Panc1 (cell line): ENCODE measurements at regions not wholly inside any gene's neighbourhood (a gene's known extent, or its start where the extent isn't known, plus 50 kb on each side); places are given as distances from the start of the nearest gene placed in this dataset.

ENCODE experiments used
- ATAC-seq: fragments of 200-7000 bp; cut with Tn5 transposase; 2 replicates; pipeline ENCODE4 v1.9.1; 2020; ENCODE audit warnings: mild to moderate bottlenecking, moderate library complexity
- BruUV-seq: library from RNA; stranded (reverse); fragments of 400-500 nt; replicated peaks from 2 replicates; lab custom pipeline; 2021; lab: Mats Ljungman, UMichigan
- CTCF ChIA-PET: fragments of 300-600 bp; sonication (Branson Sonifier 250); formaldehyde crosslinking; loops from one replicate; lab custom pipeline; 2022; ENCODE audit warnings: antibody characterized with exemption; lab: Charles Lee
- POLR2A ChIA-PET: fragments of 300-600 bp; sonication (Branson Sonifier 250); formaldehyde crosslinking; loops from one replicate; lab custom pipeline; 2022; ENCODE audit warnings: antibody characterized with exemption; lab: Charles Lee
- DNase-seq: peaks from one replicate; pipeline ENCODE4 v3.0.0-alpha.2; 2010; ENCODE audit warnings: low read depth, low spot score
- H3K27ac ChIP-seq: 2 replicates; pipeline ENCODE4 v1.5.1; 2011; ENCODE audit warnings: mild to moderate bottlenecking, low read length, inconsistent platforms
- H3K27me3 ChIP-seq: fragments of 200-500 bp; sonication (Bioruptor generic); 2 replicates; pipeline ENCODE4 v1.6.0; 2014; ENCODE audit warnings: low read length, inconsistent platforms; ENCODE audit not compliant: control insufficient read depth, insufficient read depth
- H3K36me3 ChIP-seq: fragments of 200-500 bp; sonication (Bioruptor generic); 2 replicates; pipeline ENCODE4 v1.5.1; 2014; ENCODE audit warnings: inconsistent platforms, mild to moderate bottlenecking, low read length, moderate library complexity; ENCODE audit not compliant: control insufficient read depth, insufficient read depth
- H3K4me1 ChIP-seq: 2 replicates; pipeline ENCODE4 v1.5.1; 2011; ENCODE audit warnings: inconsistent platforms, mild to moderate bottlenecking, low read length, moderate library complexity; ENCODE audit not compliant: control insufficient read depth, insufficient read depth
- H3K4me3 ChIP-seq, 2 experiments: 2 replicates each; pipeline ENCODE4 v1.5.1; 2011 to 2012; ENCODE audit warnings: low read depth in 2 of 2, low read length in 2 of 2, mild to moderate bottlenecking in 2 of 2, inconsistent platforms in 1 of 2, moderate library complexity in 1 of 2
- H3K9me3 ChIP-seq: fragments of 200-500 bp; sonication (Bioruptor generic); 2 replicates; pipeline ENCODE4 v1.5.1; 2014; ENCODE audit warnings: low read depth, mild to moderate bottlenecking, inconsistent platforms, low read length, moderate library complexity; ENCODE audit not compliant: control insufficient read depth, insufficient read depth
- CTCF ChIP-seq: fragments of 450-650 bp; IDR thresholded peaks from 2 replicates; pipeline ENCODE4 v1.5.1; 2017; ENCODE audit warnings: mild to moderate bottlenecking
- POLR2AphosphoS5 ChIP-seq: IDR thresholded peaks from 2 replicates; pipeline ENCODE4 v1.6.1; 2012; ENCODE audit warnings: mild to moderate bottlenecking, low read depth, low read length, moderate library complexity
- REST ChIP-seq, 2 experiments: IDR thresholded peaks; 2 replicates each; pipeline ENCODE4 v1.6.1; 2011 to 2012; ENCODE audit warnings: low read depth in 2 of 2, control low read depth in 1 of 2, low read length in 1 of 2, mild to moderate bottlenecking in 1 of 2, moderate library complexity in 1 of 2; ENCODE audit not compliant: insufficient read depth in 1 of 2
- SIN3A ChIP-seq: IDR thresholded peaks from 2 replicates; pipeline ENCODE4 v1.6.1; 2012; ENCODE audit warnings: low read depth, mild to moderate bottlenecking, low read length, moderate library complexity, borderline replicate concordance; ENCODE audit not compliant: insufficient read depth
- TCF7L2 ChIP-seq: IDR thresholded peaks from 2 replicates; pipeline ENCODE4 v1.6.1; 2011; ENCODE audit warnings: mild to moderate bottlenecking, low read depth, low read length, inconsistent platforms
- in situ Hi-C: cut with HindIII; loops from 2 replicates; pipeline ENCODE4 v1.10.0; 2016; ENCODE audit warnings: low sequenced_read_pairs, low pct_unique_long_range_greater_than_20kb
- intact Hi-C: fragments of 100-400 bp; cut with micrococcal nuclease; formaldehyde crosslinking; loops from one replicate; pipeline ENCODE4 v1.10.0; 2022; ENCODE audit not compliant: unreplicated experiment

GRCh38 chr6:111984081-111984480 lies 69.8 kb upstream of the CCN6 start:
- Histone ChIP-seq H3K9me3 (no peaks in the 10 kb centered on the region), H3K4me3 (no peak overlapping the region), H3K27me3 (peaks cover 18% of the 10 kb centered on the region), H3K27ac (no peak overlapping the region), H3K36me3 (no peaks in the 10 kb centered on the region), H3K4me1 (no peaks in the 10 kb centered on the region)
- ATAC-seq: no peak
- CTCF ChIA-PET: interaction anchor here (0.5 to 0.6 kb wide), 2 partner anchors 196 to 689 kb away, joined by 4 to 5 read pairs; no protein-coding TSS in a partner anchor
- intact Hi-C loops: no loop called here
- TF ChIP-seq SIN3A: no peak
- no peak for TF ChIP-seq REST (IDR thresholded peaks at IDR 0.05; ENCODE audit: insufficient read depth in 1 of 2, low read depth in 2 of 2, low read length in 1 of 2)
- no peak for TF ChIP-seq POLR2AphosphoS5
- TF ChIP-seq TCF7L2: no peak
- no peak for TF ChIP-seq CTCF
- no TSS peak for BruUV-seq
- in situ Hi-C loops: no loop called here
- no peak for DNase-seq
- POLR2A ChIA-PET: no interaction called here

GRCh38 chr6:111984516-111985201 lies 69.2 kb upstream of the CCN6 start:
- ChIA-PET POLR2A (no interaction called here), CTCF (interaction anchor here (0.6 kb wide), 1 partner anchor 690 kb away, joined by 4 read pairs; no protein-coding TSS in a partner anchor)
- Histone ChIP-seq H3K4me3 (no peak overlapping the region), H3K27ac (no peak overlapping the region), H3K4me1 (no peaks in the 10 kb centered on the region), H3K36me3 (no peaks in the 10 kb centered on the region), H3K27me3 (peaks cover 18% of the 10 kb centered on the region), H3K9me3 (no peaks in the 10 kb centered on the region)
- in situ Hi-C loops (no loop called here), intact Hi-C loops (no loop called here)
- no peak for ATAC-seq
- TF ChIP-seq CTCF (no peak), TCF7L2 (no peak), POLR2AphosphoS5 (no peak), REST (IDR thresholded peaks at IDR 0.05; ENCODE audit: insufficient read depth in 1 of 2, low read depth in 2 of 2, low read length in 1 of 2) (no peak), SIN3A (no peak)
- no TSS peak for BruUV-seq
- DNase-seq: no peak
